ENCODE measurements at regions not wholly inside any gene's neighbourhood (a gene's known extent, or its start where the extent isn't known, plus 50 kb on each side); places are given as distances from the start of the nearest gene placed in this dataset.

DNA sequence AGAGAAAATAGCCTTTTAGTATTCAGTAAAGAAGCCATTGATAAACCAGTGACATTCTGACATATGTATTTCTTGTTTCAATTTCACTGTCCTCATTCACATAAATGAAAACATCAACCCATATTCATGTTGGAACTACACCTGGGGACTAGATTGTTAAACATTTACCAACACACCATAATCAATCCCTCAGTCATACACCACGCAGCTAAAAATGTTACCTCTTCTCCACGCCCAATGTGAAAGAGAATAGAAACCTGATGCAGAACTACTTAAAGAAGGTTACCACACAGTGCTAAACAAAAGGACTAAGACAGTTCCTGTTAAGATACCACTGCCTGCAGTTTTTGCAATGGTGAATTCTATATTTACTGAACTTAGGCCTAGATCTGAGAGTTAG lies 518.9 kb downstream of the PRELID2 start:
- no peak for FAIRE-seq
- TF ChIP-seq, protein P1, sequence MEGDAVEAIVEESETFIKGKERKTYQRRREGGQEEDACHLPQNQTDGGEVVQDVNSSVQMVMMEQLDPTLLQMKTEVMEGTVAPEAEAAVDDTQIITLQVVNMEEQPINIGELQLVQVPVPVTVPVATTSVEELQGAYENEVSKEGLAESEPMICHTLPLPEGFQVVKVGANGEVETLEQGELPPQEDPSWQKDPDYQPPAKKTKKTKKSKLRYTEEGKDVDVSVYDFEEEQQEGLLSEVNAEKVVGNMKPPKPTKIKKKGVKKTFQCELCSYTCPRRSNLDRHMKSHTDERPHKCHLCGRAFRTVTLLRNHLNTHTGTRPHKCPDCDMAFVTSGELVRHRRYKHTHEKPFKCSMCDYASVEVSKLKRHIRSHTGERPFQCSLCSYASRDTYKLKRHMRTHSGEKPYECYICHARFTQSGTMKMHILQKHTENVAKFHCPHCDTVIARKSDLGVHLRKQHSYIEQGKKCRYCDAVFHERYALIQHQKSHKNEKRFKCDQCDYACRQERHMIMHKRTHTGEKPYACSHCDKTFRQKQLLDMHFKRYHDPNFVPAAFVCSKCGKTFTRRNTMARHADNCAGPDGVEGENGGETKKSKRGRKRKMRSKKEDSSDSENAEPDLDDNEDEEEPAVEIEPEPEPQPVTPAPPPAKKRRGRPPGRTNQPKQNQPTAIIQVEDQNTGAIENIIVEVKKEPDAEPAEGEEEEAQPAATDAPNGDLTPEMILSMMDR (IDR thresholded peaks at IDR 0.05; ENCODE audit: insufficient read depth, missing control alignments), result no peak
- no peak for DNase-seq (ENCODE audit: insufficient read length, low spot score)

DNA sequence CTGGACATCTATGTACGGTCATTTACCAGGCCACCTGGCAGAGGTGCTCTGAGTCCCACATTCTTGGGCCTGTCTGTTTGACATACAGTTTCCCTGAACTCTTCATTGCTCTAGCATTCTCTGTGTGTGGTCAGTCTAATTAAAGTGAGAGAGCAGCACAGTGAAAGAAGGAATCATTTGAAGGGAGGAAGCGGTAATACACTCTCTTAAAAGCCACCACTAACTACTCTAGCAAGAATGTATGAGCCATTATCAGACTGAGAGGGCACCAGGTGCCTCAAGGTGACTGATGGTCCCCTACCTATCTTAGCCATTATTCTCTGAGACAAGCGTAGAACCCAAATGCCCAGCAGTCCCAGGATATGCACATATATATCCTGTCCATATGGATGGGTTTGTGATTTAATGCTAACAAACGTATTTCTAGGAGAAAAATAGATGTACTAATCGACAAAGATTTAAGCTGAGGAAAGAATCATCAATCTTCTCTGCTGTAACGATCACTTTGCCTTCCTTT lies 527.2 kb downstream of the PRELID2 start:
- no peak for DNase-seq (ENCODE audit: insufficient read length, low spot score)
- TF ChIP-seq, protein P1 (IDR thresholded peaks at IDR 0.05; ENCODE audit: insufficient read depth, missing control alignments), result no peak
- FAIRE-seq, result no peak

DNA sequence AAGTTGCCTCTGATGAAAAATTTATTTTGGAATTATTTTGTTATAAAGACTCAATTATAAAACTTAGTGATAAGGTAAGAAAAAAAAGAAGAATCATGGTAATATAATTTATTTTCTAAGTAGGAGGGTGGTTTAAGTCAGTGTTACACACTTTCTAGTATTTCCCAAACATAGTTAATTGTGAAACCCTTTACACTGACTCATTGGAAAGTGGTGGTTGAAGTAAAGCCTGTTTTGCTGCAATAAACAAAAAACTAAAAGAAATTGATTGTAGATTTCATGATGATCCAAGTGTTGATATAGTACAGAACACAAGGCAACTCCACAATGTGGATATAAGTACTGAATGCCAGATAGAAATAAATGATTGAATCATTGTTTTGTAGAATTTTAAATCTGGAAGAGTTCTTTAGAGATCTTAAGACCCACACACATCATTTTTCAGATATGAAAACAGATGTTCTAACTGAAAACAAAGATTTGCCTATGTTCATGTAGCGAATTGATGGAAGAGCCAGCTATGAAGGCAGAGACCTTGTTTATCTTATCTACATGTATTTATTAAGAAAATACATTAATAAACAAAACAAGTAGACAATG lies 539.8 kb downstream of the PRELID2 start:
- FAIRE-seq (no peak), DNase-seq (ENCODE audit: insufficient read length, low spot score) (no peak)
- TF ChIP-seq, protein P1 (IDR thresholded peaks at IDR 0.05; ENCODE audit: insufficient read depth, missing control alignments), result no peak

DNA sequence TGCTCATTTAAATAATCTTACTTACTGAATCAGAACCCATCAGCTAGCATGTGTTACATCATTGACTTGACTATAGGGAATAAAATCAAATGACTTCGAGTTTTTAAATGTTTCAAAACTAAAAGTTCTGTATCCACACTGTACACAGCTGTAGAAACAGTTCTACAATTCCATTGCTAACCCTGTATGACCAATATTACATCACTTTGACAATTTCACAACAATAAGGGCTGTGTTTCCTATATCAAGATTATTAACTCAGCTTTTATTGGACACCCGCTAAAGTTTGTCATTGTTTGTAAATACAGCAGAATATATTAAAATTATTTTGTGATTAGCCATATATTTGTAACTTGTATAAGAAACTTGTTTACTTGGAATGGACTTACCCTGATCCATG lies 540.8 kb downstream of the PRELID2 start:
- no peak for DNase-seq (ENCODE audit: insufficient read length, low spot score)
- FAIRE-seq, result no peak

DNA sequence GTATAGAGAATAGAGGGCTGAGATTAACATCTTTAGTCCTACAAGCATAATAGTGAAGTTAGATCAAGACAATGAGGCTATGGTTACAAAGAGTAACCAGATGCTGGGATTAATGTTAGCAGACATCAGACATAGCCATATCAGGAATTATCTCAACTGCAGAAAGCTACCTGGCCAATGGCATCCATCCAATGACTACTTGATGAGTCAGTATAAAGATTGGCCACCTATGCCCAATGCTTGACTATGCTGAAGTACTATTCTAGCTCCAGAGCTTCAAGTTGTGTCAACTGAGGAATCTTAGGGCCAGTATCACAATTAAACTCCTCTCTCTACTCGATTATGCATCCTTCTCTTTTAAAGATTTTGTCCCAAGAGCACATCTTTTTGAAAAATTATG lies 541.4 kb downstream of the PRELID2 start:
- DNase-seq (ENCODE audit: insufficient read length, low spot score) (no peak), FAIRE-seq (no peak)
- TF ChIP-seq, protein P1 (IDR thresholded peaks at IDR 0.05; ENCODE audit: insufficient read depth, missing control alignments), result no peak

More for the DNA sequence above, 540.8 kb downstream of the PRELID2 start:
- TF ChIP-seq, protein P1 (IDR thresholded peaks at IDR 0.05; ENCODE audit: insufficient read depth, missing control alignments), result no peak

DNA sequence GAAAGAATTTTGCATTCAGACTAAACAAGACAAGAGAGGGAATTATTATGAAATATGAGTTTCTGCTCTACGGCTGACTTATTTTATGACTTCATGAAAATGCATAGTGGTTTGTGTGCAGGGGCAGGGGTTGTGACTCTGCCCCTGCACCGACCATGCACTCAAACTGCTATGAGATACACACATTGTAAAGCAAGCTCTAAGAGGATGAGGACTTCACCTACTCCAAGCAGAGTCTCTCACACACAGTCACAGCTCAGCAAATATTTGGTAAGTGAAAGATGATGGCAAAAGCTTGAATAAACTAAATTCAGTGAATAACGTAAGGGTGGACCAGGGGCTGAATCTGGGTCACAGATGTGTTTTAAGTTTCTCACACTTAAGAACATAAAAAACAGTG lies 542.9 kb downstream of the PRELID2 start:
- DNase-seq (ENCODE audit: insufficient read length, low spot score), result no peak
- TF ChIP-seq, protein P1 (IDR thresholded peaks at IDR 0.05; ENCODE audit: insufficient read depth, missing control alignments), result no peak
- no peak for FAIRE-seq

DNA sequence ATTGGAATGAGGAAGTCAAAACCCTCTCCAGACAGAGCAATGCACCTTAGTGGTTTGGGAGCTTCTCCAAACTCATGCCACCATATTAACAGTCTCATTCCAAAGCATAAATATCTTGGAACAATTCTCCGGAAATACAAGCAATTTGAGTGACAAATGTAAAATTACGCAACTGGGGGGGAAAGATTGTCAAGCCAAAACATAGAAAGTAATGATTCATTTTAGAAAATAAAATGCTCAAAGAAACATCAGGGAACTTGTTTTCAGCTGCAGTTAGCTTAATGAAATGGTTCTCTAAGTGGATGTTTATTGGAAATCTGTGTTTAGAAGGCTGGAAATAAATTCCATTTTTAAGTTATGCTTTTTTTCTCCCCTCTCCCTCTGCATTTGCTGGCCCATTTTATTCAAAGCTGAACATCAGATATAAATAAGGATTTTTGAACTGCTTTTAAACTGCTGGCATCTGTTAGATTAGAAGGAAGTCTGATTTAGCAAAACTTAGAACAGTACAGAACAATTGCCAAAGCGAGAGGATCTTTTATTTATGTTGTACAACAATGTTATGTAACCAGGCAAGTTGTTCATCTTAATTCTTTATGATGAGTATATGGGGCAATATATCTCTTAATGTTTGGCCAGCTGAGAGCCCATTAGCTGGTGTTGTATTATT lies 551.9 kb downstream of the PRELID2 start:
- no peak for FAIRE-seq

More for the DNA sequence above, 551.9 kb downstream of the PRELID2 start:
- DNase-seq (ENCODE audit: insufficient read length, low spot score), result no peak
- TF ChIP-seq, protein P1 (IDR thresholded peaks at IDR 0.05; ENCODE audit: insufficient read depth, missing control alignments), result no peak
